ENCODE measurements at regions not wholly inside any gene's neighbourhood (a gene's known extent, or its start where the extent isn't known, plus 50 kb on each side); places are given as distances from the start of the nearest gene placed in this dataset.

- TF ChIP-seq, protein P1, sequence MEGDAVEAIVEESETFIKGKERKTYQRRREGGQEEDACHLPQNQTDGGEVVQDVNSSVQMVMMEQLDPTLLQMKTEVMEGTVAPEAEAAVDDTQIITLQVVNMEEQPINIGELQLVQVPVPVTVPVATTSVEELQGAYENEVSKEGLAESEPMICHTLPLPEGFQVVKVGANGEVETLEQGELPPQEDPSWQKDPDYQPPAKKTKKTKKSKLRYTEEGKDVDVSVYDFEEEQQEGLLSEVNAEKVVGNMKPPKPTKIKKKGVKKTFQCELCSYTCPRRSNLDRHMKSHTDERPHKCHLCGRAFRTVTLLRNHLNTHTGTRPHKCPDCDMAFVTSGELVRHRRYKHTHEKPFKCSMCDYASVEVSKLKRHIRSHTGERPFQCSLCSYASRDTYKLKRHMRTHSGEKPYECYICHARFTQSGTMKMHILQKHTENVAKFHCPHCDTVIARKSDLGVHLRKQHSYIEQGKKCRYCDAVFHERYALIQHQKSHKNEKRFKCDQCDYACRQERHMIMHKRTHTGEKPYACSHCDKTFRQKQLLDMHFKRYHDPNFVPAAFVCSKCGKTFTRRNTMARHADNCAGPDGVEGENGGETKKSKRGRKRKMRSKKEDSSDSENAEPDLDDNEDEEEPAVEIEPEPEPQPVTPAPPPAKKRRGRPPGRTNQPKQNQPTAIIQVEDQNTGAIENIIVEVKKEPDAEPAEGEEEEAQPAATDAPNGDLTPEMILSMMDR (IDR thresholded peaks at IDR 0.05; ENCODE audit: low read depth, low read length), result no peak
- no peak for TF ChIP-seq MAX (IDR thresholded peaks at IDR 0.05; ENCODE audit: low read depth, low read length)
Measured at GRCh38 chr3:56971261-56971660, 89.2 kb upstream of the SPATA12 start.

Data from NB4 (cell line).